ENCODE measurements at regions not wholly inside any gene's neighbourhood (a gene's known extent, or its start where the extent isn't known, plus 50 kb on each side); places are given as distances from the start of the nearest gene placed in this dataset.

DNA sequence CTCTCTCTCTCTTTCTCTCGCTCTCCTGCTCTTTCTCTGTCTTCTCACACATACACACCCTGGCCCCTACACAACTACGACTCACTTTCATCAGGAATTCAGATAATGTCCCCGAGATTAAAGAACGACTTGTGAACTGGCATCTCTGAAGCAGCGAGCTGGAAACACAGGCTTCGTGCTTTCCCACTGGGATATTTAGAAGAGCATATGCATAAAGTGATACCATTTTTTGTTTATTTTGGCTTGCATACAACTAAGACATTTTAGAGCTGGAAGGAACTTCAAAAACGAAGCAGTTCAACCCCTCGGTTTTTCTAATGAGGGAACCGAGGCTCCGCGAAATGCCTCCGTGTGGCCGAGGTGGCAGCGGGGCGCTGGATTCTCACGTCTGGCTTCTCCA is 88.6 kb downstream of the ZBTB18 start:
- TF ChIP-seq CTCF (IDR thresholded peaks at IDR 0.05; ENCODE audit: control insufficient read depth, insufficient read depth, low read depth, low read length, missing control alignments) = no peak
- no peak overlapping the region for H3K4me3 ChIP-seq (ENCODE audit: control insufficient read depth, low read depth, low read length)

DNA sequence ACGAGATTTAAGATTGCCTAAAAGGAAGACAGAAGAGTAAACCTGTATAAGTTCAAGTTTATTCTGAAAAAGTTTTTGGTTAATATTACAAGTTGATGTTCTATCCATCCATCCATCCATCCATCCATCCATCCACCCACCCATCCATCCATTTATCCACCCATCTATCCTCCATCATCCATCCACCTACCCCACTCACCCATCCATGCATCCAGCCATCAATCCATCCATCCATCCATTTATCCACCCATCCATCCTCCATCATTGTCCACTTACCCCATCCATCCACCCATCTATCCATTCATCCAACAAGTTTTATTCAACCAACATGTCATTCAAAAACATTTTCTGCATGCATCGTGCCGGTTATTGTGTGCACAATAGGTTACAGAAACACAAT is 89.3 kb downstream of the ZBTB18 start:
- no peak for DNase-seq (ENCODE audit: low read depth)
- no peak for TF ChIP-seq CTCF (IDR thresholded peaks at IDR 0.05; ENCODE audit: control insufficient read depth, insufficient read depth, low read depth, low read length, missing control alignments)
- no peak overlapping the region for H3K4me3 ChIP-seq (ENCODE audit: control insufficient read depth, low read depth, low read length)

More for the DNA sequence above, 88.6 kb downstream of the ZBTB18 start:
- no peak for DNase-seq (ENCODE audit: low read depth)

DNA sequence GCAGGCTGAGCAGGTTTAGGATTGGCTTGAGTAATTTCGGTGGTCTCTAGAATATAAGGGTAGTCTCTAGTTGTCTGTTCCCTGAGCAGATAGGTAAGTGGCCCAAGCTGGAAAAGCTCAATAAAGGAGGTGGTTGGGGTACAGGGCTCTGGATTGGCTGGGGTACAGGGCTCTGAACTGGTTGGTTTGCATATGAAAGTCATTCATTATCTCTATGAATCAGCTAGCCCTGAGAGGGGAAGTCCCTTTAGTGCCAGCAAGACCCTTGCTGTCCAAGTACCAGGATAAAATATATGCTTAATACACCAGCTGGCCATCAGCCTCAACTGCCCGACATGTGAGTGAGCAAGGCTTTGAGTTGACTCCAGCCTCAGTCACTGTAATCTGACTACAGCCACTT is 93.0 kb downstream of the ZBTB18 start:
- DNase-seq (ENCODE audit: low read depth) = no peak
- no peak overlapping the region for H3K4me3 ChIP-seq (ENCODE audit: control insufficient read depth, low read depth, low read length)
- no peak for TF ChIP-seq CTCF (IDR thresholded peaks at IDR 0.05; ENCODE audit: control insufficient read depth, insufficient read depth, low read depth, low read length, missing control alignments)

GRCh38 chr1:244150071-244150470 is 99.0 kb downstream of the ZBTB18 start:
- H3K4me3 ChIP-seq (ENCODE audit: control insufficient read depth, low read depth, low read length) = no peak overlapping the region
- no peak for DNase-seq (ENCODE audit: low read depth)
- TF ChIP-seq CTCF (IDR thresholded peaks at IDR 0.05; ENCODE audit: control insufficient read depth, insufficient read depth, low read depth, low read length, missing control alignments) = no peak

- DNase-seq (ENCODE audit: low read depth) = no peak
Measured at GRCh38 chr1:244150665-244151064, 99.6 kb downstream of the ZBTB18 start.

DNA sequence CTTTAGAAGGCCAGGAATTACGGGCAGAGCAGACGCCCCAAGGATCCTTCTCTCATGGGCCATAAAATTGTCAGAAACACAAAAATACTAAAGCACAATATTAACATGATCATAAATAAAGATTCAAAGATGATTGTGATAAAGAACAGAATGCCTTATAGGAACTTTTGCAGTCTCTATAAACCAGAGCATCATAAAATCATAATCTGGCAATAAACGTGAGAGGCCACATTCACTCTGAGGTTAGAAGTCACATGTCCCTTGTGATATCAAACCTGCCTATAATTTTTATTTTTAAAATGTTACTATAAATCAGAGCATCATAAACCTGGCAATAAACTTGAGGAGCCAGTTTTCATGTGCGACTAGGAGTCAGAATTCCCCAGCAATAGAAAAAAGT is 100.5 kb downstream of the ZBTB18 start:
- DNase-seq (ENCODE audit: low read depth) = no peak
- H3K4me3 ChIP-seq (ENCODE audit: control insufficient read depth, low read depth, low read length) = no peak overlapping the region
- TF ChIP-seq CTCF (IDR thresholded peaks at IDR 0.05; ENCODE audit: control insufficient read depth, insufficient read depth, low read depth, low read length, missing control alignments) = no peak

More at GRCh38 chr1:244150665-244151064, 99.6 kb downstream of the ZBTB18 start:
- H3K4me3 ChIP-seq (ENCODE audit: control insufficient read depth, low read depth, low read length) = no peak overlapping the region
- TF ChIP-seq CTCF (IDR thresholded peaks at IDR 0.05; ENCODE audit: control insufficient read depth, insufficient read depth, low read depth, low read length, missing control alignments) = no peak

DNA sequence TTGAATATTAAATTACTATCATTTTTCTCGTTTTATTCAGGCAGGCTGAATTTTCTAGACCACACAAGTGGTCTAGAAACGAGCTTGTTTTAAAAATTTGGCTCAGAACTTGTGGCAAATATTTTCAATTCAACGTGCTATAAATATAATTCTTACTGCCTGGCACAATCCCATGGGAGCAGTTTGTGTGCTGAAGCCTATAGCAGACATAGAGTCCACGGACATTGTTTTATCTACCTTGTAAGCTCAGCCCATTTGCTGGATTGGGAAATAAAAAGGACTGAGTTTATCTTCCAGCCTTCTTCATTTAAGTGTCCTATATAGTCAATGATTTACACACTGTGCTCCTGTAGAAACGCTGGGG is 103.4 kb downstream of the ZBTB18 start:
- no peak for TF ChIP-seq CTCF (IDR thresholded peaks at IDR 0.05; ENCODE audit: control insufficient read depth, insufficient read depth, low read depth, low read length, missing control alignments)
- DNase-seq (ENCODE audit: low read depth) = no peak

More for the DNA sequence above, 103.4 kb downstream of the ZBTB18 start:
- H3K4me3 ChIP-seq (ENCODE audit: control insufficient read depth, low read depth, low read length) = no peak overlapping the region
